Stomach (tissue), 4 donors: ENCODE measurements at regions not wholly inside any gene's neighbourhood (a gene's known extent, or its start where the extent isn't known, plus 50 kb on each side); places are given as distances from the start of the nearest gene placed in this dataset.

Source experiments
- EP300 ChIP-seq: sonication (generic); formaldehyde crosslinking; IDR thresholded peaks from one replicate; pipeline ENCODE4 v1.6.1; 2017; ENCODE audit warnings: antibody characterized with exemption
- POLR2A ChIP-seq, 4 donors: fragments of 450-650 bp; IDR thresholded peaks; one replicate each; pipeline ENCODE4 v1.6.1; 2016; ENCODE audit warnings: antibody characterized with exemption in 4 of 4, control low read depth in 2 of 4, mild to moderate bottlenecking in 1 of 4, moderate library complexity in 1 of 4
- POLR2AphosphoS5 ChIP-seq, 3 donors: sonication (generic); formaldehyde crosslinking; IDR thresholded peaks; one replicate each; pipeline ENCODE4 v1.6.1; 2016; ENCODE audit warnings: antibody characterized with exemption in 3 of 3
- TF ChIP-seq, protein P1 (sequence below), 7 experiments: fragments of 450-650 bp in 4 of 7; fragments of 200-600 bp in 3 of 7; sonication (generic) in 3 of 7; IDR thresholded peaks; one replicate each; pipeline ENCODE4 v1.5.1; 2016 to 2019; ENCODE audit warnings: antibody characterized with exemption in 7 of 7, control low read depth in 2 of 7, mild to moderate bottlenecking in 1 of 7

DNA sequence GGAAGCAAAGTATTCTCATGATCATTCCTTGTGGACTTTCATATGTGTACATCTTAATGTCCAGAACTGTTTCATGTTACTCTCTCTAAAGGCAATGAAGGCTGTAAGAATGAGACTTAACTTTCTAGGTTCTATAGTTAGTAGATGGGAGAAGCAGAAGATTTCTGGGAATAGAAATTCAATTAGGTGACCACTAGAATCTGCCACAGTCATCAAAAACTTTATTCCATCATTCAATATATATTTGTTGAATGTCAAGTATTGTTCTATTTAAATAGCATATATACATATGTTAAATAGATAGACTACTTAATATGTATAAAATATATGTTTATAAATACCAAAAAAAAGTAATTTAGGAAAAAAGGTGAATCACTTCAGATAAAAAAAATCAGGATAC, 972.9 kb downstream of the SLC6A15 start:
- no peak for TF ChIP-seq POLR2A (IDR thresholded peaks at IDR 0.05)
- TF ChIP-seq, protein P1, sequence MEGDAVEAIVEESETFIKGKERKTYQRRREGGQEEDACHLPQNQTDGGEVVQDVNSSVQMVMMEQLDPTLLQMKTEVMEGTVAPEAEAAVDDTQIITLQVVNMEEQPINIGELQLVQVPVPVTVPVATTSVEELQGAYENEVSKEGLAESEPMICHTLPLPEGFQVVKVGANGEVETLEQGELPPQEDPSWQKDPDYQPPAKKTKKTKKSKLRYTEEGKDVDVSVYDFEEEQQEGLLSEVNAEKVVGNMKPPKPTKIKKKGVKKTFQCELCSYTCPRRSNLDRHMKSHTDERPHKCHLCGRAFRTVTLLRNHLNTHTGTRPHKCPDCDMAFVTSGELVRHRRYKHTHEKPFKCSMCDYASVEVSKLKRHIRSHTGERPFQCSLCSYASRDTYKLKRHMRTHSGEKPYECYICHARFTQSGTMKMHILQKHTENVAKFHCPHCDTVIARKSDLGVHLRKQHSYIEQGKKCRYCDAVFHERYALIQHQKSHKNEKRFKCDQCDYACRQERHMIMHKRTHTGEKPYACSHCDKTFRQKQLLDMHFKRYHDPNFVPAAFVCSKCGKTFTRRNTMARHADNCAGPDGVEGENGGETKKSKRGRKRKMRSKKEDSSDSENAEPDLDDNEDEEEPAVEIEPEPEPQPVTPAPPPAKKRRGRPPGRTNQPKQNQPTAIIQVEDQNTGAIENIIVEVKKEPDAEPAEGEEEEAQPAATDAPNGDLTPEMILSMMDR (IDR thresholded peaks at IDR 0.05) = no peak
- TF ChIP-seq EP300 = no peak
- no peak for TF ChIP-seq POLR2AphosphoS5 (IDR thresholded peaks at IDR 0.05)
